GM12878 (cell line): ENCODE measurements at regions not wholly inside any gene's neighbourhood (a gene's known extent, or its start where the extent isn't known, plus 50 kb on each side); places are given as distances from the start of the nearest gene placed in this dataset.
A peak's percentile ranks its signal among the peaks of the same experiment; 100 is the strongest.

Experiments
- ATAC-seq: fragments of 200-7000 bp; cut with Tn5 transposase; 3 replicates; pipeline ENCODE4 v1.9.1; 2020; ENCODE audit warnings: mild to moderate bottlenecking, moderate library complexity
- BruUV-seq: library from RNA; stranded (reverse); fragments of 400-500 nt; replicated peaks from 2 replicates; lab custom pipeline; 2021; lab: Mats Ljungman, UMichigan
- CTCF ChIA-PET: fragments of 300-600 bp; sonication (Branson Sonifier 250); formaldehyde crosslinking; extraction: SDS; loops from one replicate; lab custom pipeline; 2021; ENCODE audit warnings: inconsistent platforms; lab: Yijun Ruan, JAX
- POLR2A ChIA-PET: fragments of 350-600 bp; formaldehyde crosslinking; extraction: SDS; loops from one replicate; lab custom pipeline; 2021; ENCODE audit warnings: inconsistent platforms; lab: Charles Lee
- RAD21 ChIA-PET: fragments of 300-600 bp; sonication (Branson Sonifier 250); formaldehyde crosslinking; loops from one replicate; lab custom pipeline; 2023; ENCODE audit warnings: antibody characterized with exemption; ENCODE audit not compliant: unreplicated experiment; lab: Charles Lee
- SMC1A ChIA-PET: fragments of 300-600 bp; sonication (Branson Sonifier 250); formaldehyde crosslinking; loops from one replicate; lab custom pipeline; 2023; ENCODE audit not compliant: unreplicated experiment, uncharacterized antibody; lab: Charles Lee
- DNase-seq: peaks from one replicate; pipeline ENCODE4 v3.0.0-alpha.2; 2011; ENCODE audit warnings: low read depth, low spot score
- FAIRE-seq: peaks from 3 replicates; lab custom pipeline; 2011; peaks lifted over from hg19 to GRCh38; lab: Jason Lieb, UNC
- H2AFZ ChIP-seq: 2 replicates; pipeline ENCODE4 v1.6.0; 2011; ENCODE audit warnings: low read depth, low read length, control low read depth; ENCODE audit not compliant: control insufficient read depth
- H3K27ac ChIP-seq: 2 replicates; pipeline ENCODE4 v1.5.1; 2011; ENCODE audit warnings: control low read depth; ENCODE audit not compliant: control insufficient read depth, insufficient read depth
- H3K27me3 ChIP-seq, 2 experiments: replicated peaks in 1 of 2; 2 replicates each; pipeline versions ENCODE4 v1.6.0 to v1.6.1; 2011; ENCODE audit warnings: low read length in 1 of 2; ENCODE audit not compliant: control insufficient read depth in 2 of 2, insufficient read depth in 2 of 2
- H3K36me3 ChIP-seq, 2 experiments: 2 replicates each; pipeline ENCODE4 v1.5.1; 2011; ENCODE audit warnings: low read length in 1 of 2; ENCODE audit not compliant: control insufficient read depth in 2 of 2, insufficient read depth in 2 of 2
- H3K4me1 ChIP-seq: 2 replicates; pipeline ENCODE4 v1.6.1; 2011; ENCODE audit warnings: mild to moderate bottlenecking, low read length, moderate library complexity, mixed read lengths; ENCODE audit not compliant: control insufficient read depth, insufficient read depth
- H3K4me2 ChIP-seq: 2 replicates; pipeline ENCODE4 v1.6.0; 2011; ENCODE audit warnings: control low read depth; ENCODE audit not compliant: control insufficient read depth, insufficient read depth
- H3K4me3 ChIP-seq: fragments of 200-600 bp; sonication (generic); 2 replicates; pipeline ENCODE4 v1.5.1; 2016
- H3K79me2 ChIP-seq: 2 replicates; pipeline ENCODE4 v1.6.0; 2011; ENCODE audit warnings: low read length; ENCODE audit not compliant: control insufficient read depth, insufficient read depth
- H3K9ac ChIP-seq: 2 replicates; pipeline ENCODE4 v1.8.0; 2011; ENCODE audit warnings: low read length, control low read depth, mixed read lengths; ENCODE audit not compliant: control insufficient read depth, insufficient read depth
- H3K9me3 ChIP-seq: replicated peaks from 3 replicates; pipeline ENCODE4 v1.5.1; 2011; ENCODE audit warnings: mild to moderate bottlenecking, low read length; ENCODE audit not compliant: control insufficient read depth, insufficient read depth
- H4K20me1 ChIP-seq: 2 replicates; pipeline ENCODE4 v1.6.0; 2011; ENCODE audit not compliant: control insufficient read depth, insufficient read depth
- BHLHE40 ChIP-seq, 2 experiments: fragments of 450-650 bp in 1 of 2; IDR thresholded peaks; 2 replicates each; pipeline ENCODE4 v1.6.1; 2011 to 2017; ENCODE audit warnings: low read depth in 2 of 2, borderline replicate concordance in 1 of 2, improper control_type of control experiment in 1 of 2, low read length in 1 of 2, mild to moderate bottlenecking in 1 of 2
- BMI1 ChIP-seq: fragments of 450-650 bp; IDR thresholded peaks from 2 replicates; pipeline ENCODE4 v1.6.1; 2016; ENCODE audit warnings: mild to moderate bottlenecking, moderate library complexity, borderline replicate concordance
- CEBPB ChIP-seq, 2 experiments: fragments of 150-350 bp in 1 of 2; IDR thresholded peaks; 2 replicates each; pipeline ENCODE4 v1.6.1; 2012 to 2014; ENCODE audit warnings: low read depth in 2 of 2, low read length in 2 of 2, borderline replicate concordance in 1 of 2, inconsistent platforms in 1 of 2
- CREB1 ChIP-seq: IDR thresholded peaks from 2 replicates; pipeline ENCODE4 v1.6.1; 2012; ENCODE audit warnings: low read depth, mild to moderate bottlenecking, inconsistent platforms
- MTA2 ChIP-seq: fragments of 450-650 bp; IDR thresholded peaks from 2 replicates; pipeline ENCODE4 v1.6.1; 2016; ENCODE audit warnings: low read depth, mild to moderate bottlenecking, moderate library complexity
- MYC ChIP-seq: IDR thresholded peaks from 2 replicates; pipeline ENCODE4 v1.6.1; 2011; ENCODE audit warnings: mild to moderate bottlenecking, low read length, moderate library complexity, inconsistent platforms; ENCODE audit not compliant: insufficient read depth, insufficient replicate concordance, insufficient read length, severe bottlenecking
- SPI1 ChIP-seq: IDR thresholded peaks from 2 replicates; pipeline ENCODE4 v1.6.1; 2011; ENCODE audit warnings: low read depth, mild to moderate bottlenecking, low read length, moderate library complexity, borderline replicate concordance; ENCODE audit not compliant: insufficient read depth
- WGBS: methylation state at CpG from one replicate; pipeline ENCODE4 v1.1.6; 2016; ENCODE audit warnings: low lambda C conversion rate; ENCODE audit not compliant: insufficient replicate concordance, insufficient coverage; ENCODE audit errors: missing lambda C conversion rate; 5-methylcytosine and 5-hydroxymethylcytosine counted together
- in situ Hi-C: fragments of 300-500 bp; cut with MboI; formaldehyde crosslinking; loops from 9 replicates; pipeline ENCODE4 v1.14.3; 2018; ENCODE audit warnings: mixed read lengths
- intact Hi-C: fragments of 100-400 bp; cut with micrococcal nuclease; formaldehyde crosslinking; loops from one replicate; pipeline ENCODE4 v1.14.2; 2022; ENCODE audit not compliant: unreplicated experiment

DNA sequence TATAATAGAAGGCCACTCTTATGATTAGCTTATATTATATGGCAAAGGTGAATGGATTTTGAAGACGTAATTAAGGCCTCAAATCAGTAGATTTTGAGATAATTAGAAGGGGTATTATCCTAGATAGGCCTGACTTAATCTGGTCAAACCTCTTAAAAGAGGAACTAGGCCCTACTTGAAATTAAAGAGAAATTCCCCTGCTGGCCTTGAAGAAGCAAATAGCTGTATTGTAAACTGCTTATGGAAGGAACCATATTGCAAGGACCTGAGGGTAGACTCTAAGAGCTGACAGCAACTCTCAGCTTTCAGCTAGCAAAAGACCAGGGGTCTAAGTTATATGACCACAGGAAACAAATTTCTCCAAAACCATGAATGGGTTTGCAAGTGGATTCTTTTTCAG lies 219.0 kb upstream of the ONECUT1 start:
- Histone ChIP-seq H3K79me2 (no peaks in the 10 kb centered on the region), H3K27me3 (no peaks in the 10 kb centered on the region), H2AFZ (no peak overlapping the region), H3K4me1 (no peaks in the 10 kb centered on the region), H3K9ac (no peak overlapping the region), H4K20me1 (no peaks in the 10 kb centered on the region), H3K4me2 (no peak overlapping the region), H3K36me3 (no peaks in the 10 kb centered on the region; a peak in 1 of 4 replicates), H3K27ac (no peak overlapping the region), H3K9me3 (no peaks in the 10 kb centered on the region), H3K4me3 (no peak overlapping the region)
- CTCF ChIA-PET = no interaction called here
- TF ChIP-seq CREB1 (no peak), SPI1 (0 out of 2 replicates have a peak, but pooled peaks have one; percentile 6), MTA2 (peak; percentile 29; the same call in 1 of the 2 replicates)
- 0% methylated on average over 1 of the region's 1 CpG for WGBS
- peak; percentile 54; the same call in 2 of the 3 replicates for ATAC-seq
- SMC1A ChIA-PET = interaction anchor here (0.6 kb wide), 1 partner anchor 17 kb away, joined by 3 read pairs; no protein-coding TSS in a partner anchor
- RAD21 ChIA-PET = no interaction called here
- in situ Hi-C loops (no loop called here), intact Hi-C loops (no loop called here)
- POLR2A ChIA-PET = no interaction called here
- no TSS peak for BruUV-seq
- FAIRE-seq = no peak
- no peak for DNase-seq

DNA sequence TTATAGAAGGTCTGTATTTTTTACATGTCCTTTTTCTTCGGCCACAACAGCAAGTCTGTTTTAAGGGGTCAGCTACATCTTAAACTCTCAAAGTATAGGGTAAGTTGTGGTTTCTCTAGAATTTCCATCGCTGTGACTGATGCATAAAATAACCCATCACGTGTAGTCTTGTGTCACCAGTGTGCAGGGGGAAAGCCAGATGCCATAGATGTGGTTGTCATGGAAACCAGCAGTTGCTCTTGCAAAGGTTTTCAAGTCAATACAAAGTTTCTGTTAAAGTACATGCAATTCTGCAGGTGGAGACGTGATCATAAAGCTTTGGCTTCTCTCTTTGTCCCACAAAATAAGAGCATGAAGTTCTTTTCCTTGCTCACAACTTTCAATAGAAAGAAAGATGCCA lies 210.3 kb upstream of the ONECUT1 start:
- FAIRE-seq = no peak
- POLR2A ChIA-PET = no interaction called here
- WGBS = 0% methylated on average over 4 of the region's 4 CpGs
- Histone ChIP-seq H3K27me3 (no peaks in the 10 kb centered on the region; a peak in 1 of 4 replicates), H3K79me2 (no peaks in the 10 kb centered on the region), H3K36me3 (no peaks in the 10 kb centered on the region), H3K9me3 (no peaks in the 10 kb centered on the region)
- RAD21 ChIA-PET = no interaction called here
- BruUV-seq = no TSS peak
- TF ChIP-seq MYC (no peak), BMI1 (peak; percentile 67), BHLHE40 (IDR thresholded peaks at IDR 0.05; ENCODE audit: borderline replicate concordance in 1 of 2, low read depth in 2 of 2, low read length in 1 of 2) (0 out of 4 replicates have a peak, but pooled peaks of 1 of the 2 experiments have one; percentile 8), CEBPB (IDR thresholded peaks at IDR 0.05; ENCODE audit: borderline replicate concordance in 1 of 2, low read depth in 2 of 2, low read length in 2 of 2) (no peak)
- TF ChIP-seq, all 136 proteins: peak for 2
- SMC1A ChIA-PET = no interaction called here
- CTCF ChIA-PET = no interaction called here
- no peak overlapping the region for H3K4me2 ChIP-seq
- intact Hi-C loops = no loop called here
- in situ Hi-C loops = no loop called here
- H3K4me1 ChIP-seq = no peaks in the 10 kb centered on the region
- H2AFZ ChIP-seq = no peak overlapping the region
- no peak overlapping the region for H3K27ac ChIP-seq
- no peaks in the 10 kb centered on the region for H4K20me1 ChIP-seq
- no peak for ATAC-seq
- H3K4me3 ChIP-seq = no peak overlapping the region
- no peak for DNase-seq
- H3K9ac ChIP-seq = no peak overlapping the region
